Tibial nerve (tissue), 4 donors: ENCODE measurements at regions not wholly inside any gene's neighbourhood (a gene's known extent, or its start where the extent isn't known, plus 50 kb on each side); places are given as distances from the start of the nearest gene placed in this dataset.

ENCODE experiments used
- DNase-seq, 2 donors: peaks; one replicate each; pipeline ENCODE4 v3.0.0-alpha.2; 2019; ENCODE audit warnings: low spot score in 2 of 2
- H3K27ac ChIP-seq, 4 donors: fragments of 200-600 bp; sonication (generic) in 3 of 4; one replicate each; pipeline ENCODE4 v1.5.1; 2017 to 2019; ENCODE audit warnings: mild to moderate bottlenecking in 1 of 4
- H3K27me3 ChIP-seq, 2 donors: fragments of 200-600 bp; sonication (generic) in 1 of 2; one replicate each; pipeline versions ENCODE4 v1.5.1 to v1.6.0; 2017 to 2019
- H3K36me3 ChIP-seq, 3 donors: fragments of 200-600 bp; sonication (generic); one replicate each; pipeline ENCODE4 v1.5.1; 2018 to 2019
- H3K4me1 ChIP-seq, 4 donors: fragments of 200-600 bp; sonication (generic) in 3 of 4; one replicate each; pipeline ENCODE4 v1.5.1; 2017 to 2019
- H3K4me3 ChIP-seq, 4 donors: fragments of 200-600 bp; sonication (generic) in 3 of 4; one replicate each; pipeline ENCODE4 v1.5.1; 2017 to 2019; ENCODE audit warnings: mild to moderate bottlenecking in 1 of 4, moderate library complexity in 1 of 4
- H3K9me3 ChIP-seq, 4 donors: fragments of 200-600 bp; sonication (generic) in 3 of 4; one replicate each; pipeline ENCODE4 v1.5.1; 2017 to 2019
- EP300 ChIP-seq, 2 donors: sonication (generic); formaldehyde crosslinking; IDR thresholded peaks; one replicate each; pipeline ENCODE4 v1.6.1; 2017; ENCODE audit warnings: antibody characterized with exemption in 2 of 2, mild to moderate bottlenecking in 1 of 2
- POLR2A ChIP-seq, 2 donors: fragments of 450-650 bp; IDR thresholded peaks; one replicate each; pipeline ENCODE4 v1.6.1; 2017; ENCODE audit warnings: antibody characterized with exemption in 2 of 2, mild to moderate bottlenecking in 2 of 2, moderate library complexity in 2 of 2
- WGBS, 2 donors: methylation state at CpG; one replicate each; pipeline ENCODE4 v1.1.5; 2018; 5-methylcytosine and 5-hydroxymethylcytosine counted together
- TF ChIP-seq, protein P1 (sequence below), 5 experiments: fragments of 200-600 bp in 3 of 5; fragments of 450-650 bp in 2 of 5; sonication (generic) in 3 of 5; IDR thresholded peaks; one replicate each; pipeline ENCODE4 v1.5.1; 2016 to 2019; ENCODE audit warnings: antibody characterized with exemption in 5 of 5, mild to moderate bottlenecking in 3 of 5, moderate library complexity in 2 of 5

DNA sequence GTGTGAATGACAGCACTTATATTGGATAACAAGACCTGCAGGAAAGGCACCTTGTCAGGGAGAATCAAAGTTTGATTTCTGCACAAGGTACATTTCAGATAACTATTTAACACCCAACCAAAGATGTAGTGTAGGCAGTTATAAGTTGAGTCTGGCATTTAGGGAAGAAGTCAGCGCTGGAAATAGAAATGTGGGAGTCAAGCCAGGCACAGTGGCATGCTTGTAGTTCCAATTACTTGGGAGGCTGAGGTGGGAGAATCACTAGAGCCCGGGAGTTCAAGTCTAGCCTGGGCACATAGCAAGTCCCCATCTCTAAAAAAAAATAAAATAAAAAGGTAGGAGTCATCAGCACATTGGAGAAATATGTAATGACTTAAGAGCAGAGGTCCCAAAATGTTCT is 295.1 kb downstream of the ZNF674 start:
- no peaks in the 10 kb centered on the region for H3K36me3 ChIP-seq
- H3K4me3 ChIP-seq: no peak overlapping the region
- H3K27ac ChIP-seq: no peak overlapping the region
- TF ChIP-seq, protein P1, sequence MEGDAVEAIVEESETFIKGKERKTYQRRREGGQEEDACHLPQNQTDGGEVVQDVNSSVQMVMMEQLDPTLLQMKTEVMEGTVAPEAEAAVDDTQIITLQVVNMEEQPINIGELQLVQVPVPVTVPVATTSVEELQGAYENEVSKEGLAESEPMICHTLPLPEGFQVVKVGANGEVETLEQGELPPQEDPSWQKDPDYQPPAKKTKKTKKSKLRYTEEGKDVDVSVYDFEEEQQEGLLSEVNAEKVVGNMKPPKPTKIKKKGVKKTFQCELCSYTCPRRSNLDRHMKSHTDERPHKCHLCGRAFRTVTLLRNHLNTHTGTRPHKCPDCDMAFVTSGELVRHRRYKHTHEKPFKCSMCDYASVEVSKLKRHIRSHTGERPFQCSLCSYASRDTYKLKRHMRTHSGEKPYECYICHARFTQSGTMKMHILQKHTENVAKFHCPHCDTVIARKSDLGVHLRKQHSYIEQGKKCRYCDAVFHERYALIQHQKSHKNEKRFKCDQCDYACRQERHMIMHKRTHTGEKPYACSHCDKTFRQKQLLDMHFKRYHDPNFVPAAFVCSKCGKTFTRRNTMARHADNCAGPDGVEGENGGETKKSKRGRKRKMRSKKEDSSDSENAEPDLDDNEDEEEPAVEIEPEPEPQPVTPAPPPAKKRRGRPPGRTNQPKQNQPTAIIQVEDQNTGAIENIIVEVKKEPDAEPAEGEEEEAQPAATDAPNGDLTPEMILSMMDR (IDR thresholded peaks at IDR 0.05): no peak
- TF ChIP-seq EP300 (IDR thresholded peaks at IDR 0.05) (no peak), POLR2A (IDR thresholded peaks at IDR 0.05) (no peak)
- no peaks in the 10 kb centered on the region for H3K27me3 ChIP-seq
- no peaks in the 10 kb centered on the region for H3K9me3 ChIP-seq
- no peak for DNase-seq
- 64 to 73% methylated on average over 2 of the region's 2 CpGs for WGBS, 2 donors
- H3K4me1 ChIP-seq: no peaks in the 10 kb centered on the region

DNA sequence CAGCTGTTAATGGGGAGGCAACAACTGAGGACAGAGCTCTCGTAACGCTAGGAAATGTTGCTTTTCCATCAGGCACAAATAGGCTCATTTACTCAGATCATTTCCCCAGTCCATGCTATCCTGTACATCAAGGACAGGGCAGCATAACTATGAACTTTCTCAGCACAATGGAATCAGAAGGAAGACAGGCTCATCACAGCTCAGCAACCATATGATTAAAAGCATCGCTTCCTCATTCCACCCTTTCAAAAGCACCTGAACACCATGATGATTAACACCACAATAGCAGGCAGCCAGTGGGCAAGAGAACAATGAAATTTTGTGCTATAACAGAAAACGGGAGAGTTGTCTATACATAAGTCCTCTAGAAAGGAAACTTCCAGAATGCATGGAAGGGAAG is 297.8 kb downstream of the ZNF674 start:
- WGBS, 2 donors: 85% methylated on average over 3 to 4 of the region's 4 CpGs
- DNase-seq: no peak
- TF ChIP-seq POLR2A (IDR thresholded peaks at IDR 0.05) (no peak), EP300 (IDR thresholded peaks at IDR 0.05) (no peak)
- TF ChIP-seq, protein P1 (IDR thresholded peaks at IDR 0.05): no peak

GRCh38 chrX:46244451-46244850 is 300.8 kb downstream of the ZNF674 start:
- no peak overlapping the region for H3K27ac ChIP-seq
- H3K9me3 ChIP-seq: no peaks in the 10 kb centered on the region
- TF ChIP-seq EP300 (IDR thresholded peaks at IDR 0.05) (no peak), POLR2A (IDR thresholded peaks at IDR 0.05) (no peak)
- TF ChIP-seq, protein P1 (IDR thresholded peaks at IDR 0.05): no peak
- no peak overlapping the region for H3K4me3 ChIP-seq
- H3K36me3 ChIP-seq: no peaks in the 10 kb centered on the region
- no peak for DNase-seq
- H3K27me3 ChIP-seq: no peaks in the 10 kb centered on the region
- 51 to 59% methylated on average over 4 of the region's 4 CpGs for WGBS, 2 donors
- H3K4me1 ChIP-seq: no peaks in the 10 kb centered on the region

More for the DNA sequence above, 297.8 kb downstream of the ZNF674 start:
- Histone ChIP-seq H3K27me3 (no peaks in the 10 kb centered on the region), H3K36me3 (no peaks in the 10 kb centered on the region), H3K4me3 (no peak overlapping the region), H3K27ac (no peak overlapping the region), H3K9me3 (no peaks in the 10 kb centered on the region), H3K4me1 (no peaks in the 10 kb centered on the region)

GRCh38 chrX:46236411-46236810 is 308.8 kb downstream of the ZNF674 start:
- 31 to 47% methylated on average over 2 of the region's 2 CpGs for WGBS, 2 donors
- Histone ChIP-seq H3K36me3 (no peaks in the 10 kb centered on the region), H3K9me3 (no peaks in the 10 kb centered on the region), H3K27me3 (no peaks in the 10 kb centered on the region), H3K27ac (no peak overlapping the region), H3K4me3 (no peak overlapping the region), H3K4me1 (no peaks in the 10 kb centered on the region)
- TF ChIP-seq, protein P1 (IDR thresholded peaks at IDR 0.05): no peak
- TF ChIP-seq EP300 (IDR thresholded peaks at IDR 0.05) (no peak), POLR2A (IDR thresholded peaks at IDR 0.05) (no peak)
- no peak for DNase-seq

GRCh38 chrX:46235778-46236177 is 309.4 kb downstream of the ZNF674 start:
- Histone ChIP-seq H3K27ac (no peak overlapping the region), H3K4me3 (no peak overlapping the region), H3K27me3 (no peaks in the 10 kb centered on the region), H3K36me3 (no peaks in the 10 kb centered on the region), H3K9me3 (no peaks in the 10 kb centered on the region), H3K4me1 (no peaks in the 10 kb centered on the region)
- 76 to 82% methylated on average over 4 of the region's 4 CpGs for WGBS, 2 donors
- no peak for DNase-seq
- TF ChIP-seq POLR2A (IDR thresholded peaks at IDR 0.05) (no peak), EP300 (IDR thresholded peaks at IDR 0.05) (no peak)
- TF ChIP-seq, protein P1 (IDR thresholded peaks at IDR 0.05): no peak
